ENCODE measurements at regions not wholly inside any gene's neighbourhood (a gene's known extent, or its start where the extent isn't known, plus 50 kb on each side); places are given as distances from the start of the nearest gene placed in this dataset.
"Not testable (repeated sequence)": the region's sequence is repeated elsewhere in the genome, so short reads cannot be mapped to it uniquely, and the experiment has no call there.

DNA sequence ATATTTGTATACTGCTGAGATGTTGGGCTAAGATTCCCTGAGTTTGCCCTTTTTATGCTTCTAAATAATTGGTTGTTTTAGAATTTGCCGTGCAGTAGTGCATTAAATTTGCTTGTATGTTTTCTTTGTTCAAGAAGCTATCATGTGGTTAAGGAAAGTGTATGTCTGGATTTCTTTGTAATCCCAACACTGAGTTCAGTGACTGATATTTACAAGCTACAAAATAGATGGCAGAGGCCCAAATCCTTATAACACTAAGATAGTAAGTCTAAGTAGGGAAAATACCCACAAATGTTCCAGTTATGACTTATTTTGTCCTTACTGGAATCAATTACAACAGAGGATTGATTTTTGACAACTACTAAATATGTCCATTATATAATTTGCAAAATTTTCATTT, 435.0 kb upstream of the KLF12 start:
- DNase-seq = no peak

DNA sequence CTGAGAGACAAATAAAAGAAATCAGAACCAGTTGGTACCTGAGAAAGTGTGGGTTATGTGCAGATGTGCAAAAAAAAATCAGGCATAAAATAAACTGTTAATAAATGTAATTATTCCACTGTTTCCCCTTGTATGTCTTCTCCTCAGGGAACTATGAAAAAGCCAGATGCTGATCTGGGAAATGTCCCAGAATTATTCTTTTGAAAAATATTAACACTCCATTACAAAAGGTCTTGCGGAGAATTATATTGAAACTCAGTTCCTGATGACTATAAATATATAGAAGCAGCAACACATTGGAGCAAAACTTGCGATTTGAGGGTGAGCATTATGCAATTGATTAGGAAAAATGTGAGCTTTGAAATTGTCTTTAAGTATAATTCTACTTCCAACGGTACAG, 433.3 kb upstream of the KLF12 start:
- DNase-seq = no peak

DNA sequence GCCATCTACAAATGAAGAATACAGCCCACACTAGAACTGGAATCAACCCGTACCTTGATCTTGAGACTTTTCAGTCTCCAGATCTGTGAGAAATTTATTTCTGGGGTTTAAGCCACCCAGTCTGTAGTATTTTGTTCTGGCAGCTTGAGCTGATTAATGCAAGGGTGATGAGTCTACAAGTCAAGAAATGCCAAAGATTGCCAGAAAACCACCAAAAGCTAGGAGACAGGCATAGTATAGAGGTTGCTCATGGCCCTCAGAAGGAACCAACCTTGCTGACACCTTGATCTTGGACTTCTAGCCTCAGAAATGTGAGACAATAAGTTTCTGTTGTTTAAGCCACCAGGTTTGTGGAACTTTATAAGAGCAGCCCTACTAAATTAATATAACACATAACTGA, 428.2 kb upstream of the KLF12 start:
- no peak for DNase-seq

DNA sequence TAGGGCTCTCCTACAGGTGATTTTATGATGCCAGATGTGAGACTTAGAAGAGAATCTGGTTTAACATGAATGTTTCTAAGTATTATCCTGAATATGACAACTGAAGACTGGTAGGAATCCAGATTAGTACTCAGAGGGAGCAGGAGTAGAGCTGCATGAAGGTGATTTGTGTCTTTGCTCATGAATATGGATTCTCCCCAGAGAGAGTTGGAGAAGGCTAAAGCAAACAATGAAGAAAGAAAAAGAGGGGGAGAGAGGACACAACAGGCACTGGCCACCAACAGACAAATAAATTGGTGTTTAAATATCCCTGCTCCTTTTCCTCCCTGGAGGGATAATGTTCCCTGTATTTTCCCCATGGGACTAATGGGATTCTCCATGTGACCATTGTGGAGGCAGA, 427.0 kb upstream of the KLF12 start:
- no peak for DNase-seq

DNA sequence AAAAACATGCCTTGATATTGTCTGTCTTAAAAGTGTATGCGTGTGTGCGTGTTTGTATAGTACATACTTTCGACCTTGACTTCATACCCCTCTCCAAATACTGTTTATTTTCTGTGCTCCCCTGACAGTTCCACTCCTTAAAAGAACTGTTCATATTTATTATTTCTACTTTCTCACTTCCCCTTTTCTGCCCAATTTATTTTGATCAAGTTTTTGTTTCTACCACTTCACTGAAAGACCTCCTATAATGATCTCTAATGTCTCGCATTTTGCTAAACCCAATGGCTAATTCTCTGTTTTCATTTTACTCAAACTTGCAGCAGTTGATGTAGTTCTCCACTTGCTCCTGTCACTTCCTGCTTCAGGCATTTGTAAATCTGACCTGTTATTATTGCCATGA, 426.1 kb upstream of the KLF12 start:
- DNase-seq = no peak

DNA sequence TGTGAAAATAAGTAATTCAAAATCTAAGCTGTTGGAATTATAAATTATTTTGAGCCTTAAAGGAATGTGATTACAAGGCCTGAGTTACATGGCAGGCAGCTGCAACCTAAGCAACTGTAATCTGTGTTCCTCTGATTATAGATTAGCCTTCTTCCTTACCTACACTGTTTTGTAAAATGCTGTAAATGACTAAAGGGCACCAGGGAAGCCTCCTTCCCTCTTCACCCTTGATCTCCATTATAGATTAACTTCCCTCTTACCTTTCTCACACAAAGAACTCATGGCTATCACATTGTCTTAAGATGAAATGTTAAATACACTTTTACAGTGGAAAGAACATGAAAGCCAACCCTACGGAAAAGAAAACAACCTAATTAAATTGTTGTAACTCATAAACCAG, 423.7 kb upstream of the KLF12 start:
- DNase-seq = no peak

DNA sequence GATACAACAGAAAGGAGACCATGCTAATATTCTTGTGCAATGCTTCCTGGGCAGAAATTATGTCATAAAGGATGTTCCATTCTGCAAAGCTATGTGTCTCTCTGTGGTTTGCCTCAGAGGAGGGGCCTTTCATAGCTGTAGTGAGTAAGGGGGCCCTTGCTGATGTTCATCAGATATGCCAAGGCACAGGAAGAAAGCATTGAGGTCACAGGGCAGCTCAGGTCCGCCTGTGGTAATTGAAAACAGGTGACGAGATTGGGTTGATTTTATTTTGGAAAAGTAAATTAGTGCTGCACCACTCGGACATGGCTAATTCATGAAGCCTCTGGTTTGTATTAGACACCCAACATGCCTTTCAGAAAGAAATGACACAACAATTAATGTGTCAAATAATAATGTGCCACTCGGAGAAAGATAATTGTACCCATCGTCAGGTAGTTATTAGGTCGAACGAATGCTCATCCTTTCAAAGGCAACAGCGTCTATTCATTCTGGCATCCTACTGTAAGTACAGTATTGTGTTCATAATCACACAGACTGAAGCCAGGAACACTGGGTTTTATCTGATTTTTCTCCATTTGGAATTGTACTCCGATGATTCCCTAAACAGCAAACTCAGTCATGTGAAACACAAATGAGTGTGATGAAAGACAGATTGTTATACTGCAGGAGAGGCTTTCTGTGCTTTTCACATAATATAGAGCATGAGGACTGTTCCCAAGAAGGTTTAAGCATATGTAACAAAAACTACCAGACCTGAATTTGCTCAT, 421.6 kb upstream of the KLF12 start:
- no peak for DNase-seq

DNA sequence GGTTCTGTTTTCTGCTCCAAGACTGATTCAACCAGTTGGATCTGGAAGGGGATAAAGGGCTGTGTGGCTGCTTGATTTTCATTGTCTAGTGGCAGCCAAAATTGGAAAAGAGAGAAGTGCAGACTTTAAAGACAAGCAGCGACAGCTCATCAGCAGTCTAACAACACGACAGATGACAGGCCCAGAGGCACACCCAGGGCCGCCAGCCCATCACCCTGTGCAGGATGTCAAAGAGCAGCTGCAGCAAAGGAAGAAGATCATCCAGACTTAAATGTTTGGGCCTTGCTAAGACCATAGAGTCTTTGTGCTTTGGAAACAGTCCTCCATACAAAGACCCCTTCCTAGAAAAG, 421.0 kb upstream of the KLF12 start:
- DNase-seq = no peak

DNA sequence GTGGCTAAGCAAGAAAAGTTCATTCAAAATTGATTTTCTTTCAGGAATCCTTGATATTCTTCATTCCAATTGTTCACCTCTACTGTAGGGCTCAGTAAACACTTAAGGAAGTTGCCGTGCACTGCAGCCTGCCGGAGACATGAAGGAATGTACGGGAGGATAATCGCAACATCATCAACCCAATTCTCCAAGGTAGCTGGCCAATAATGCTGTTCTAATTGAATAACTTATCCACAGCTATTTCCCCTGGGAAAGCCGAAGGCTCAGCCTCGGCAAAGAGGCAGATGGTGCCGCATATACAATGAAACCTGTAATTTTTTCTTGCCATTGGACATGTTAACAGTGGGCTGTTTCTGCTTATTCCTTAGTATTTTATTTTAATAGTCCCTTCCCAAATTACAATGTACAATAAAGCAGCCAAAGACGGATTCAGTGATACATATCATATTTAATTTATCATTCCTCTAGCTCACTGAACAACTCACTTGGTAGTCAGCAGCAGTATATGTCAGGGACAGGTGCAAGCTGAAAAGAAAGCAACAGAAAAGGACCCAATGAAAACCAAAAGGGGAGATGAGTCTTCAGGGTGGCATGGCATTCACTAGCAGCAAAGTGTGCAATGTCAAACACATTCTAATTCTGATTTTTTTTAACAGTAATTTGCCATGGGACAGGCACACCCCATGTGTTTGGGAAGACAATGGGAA, 420.5 kb upstream of the KLF12 start:
- DNase-seq = no peak

DNA sequence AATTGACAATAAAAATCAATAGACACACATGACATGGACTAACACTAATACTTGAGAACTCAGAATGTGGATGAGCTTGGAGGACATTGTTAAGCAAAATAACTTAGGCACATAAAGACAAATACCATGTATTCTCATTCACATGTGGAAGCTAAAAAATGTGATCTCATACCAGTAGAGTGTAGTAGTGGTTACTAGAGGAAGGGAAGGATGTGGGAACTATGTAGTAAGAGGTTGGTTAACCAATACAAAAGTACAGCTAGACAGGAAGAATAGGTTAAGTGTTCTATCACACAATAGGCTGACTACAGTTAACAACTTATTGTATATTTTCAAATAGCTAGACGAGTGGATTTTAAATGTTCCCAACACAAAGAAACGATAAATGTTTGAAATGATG, 415.8 kb upstream of the KLF12 start:
- no peak for DNase-seq

DNA sequence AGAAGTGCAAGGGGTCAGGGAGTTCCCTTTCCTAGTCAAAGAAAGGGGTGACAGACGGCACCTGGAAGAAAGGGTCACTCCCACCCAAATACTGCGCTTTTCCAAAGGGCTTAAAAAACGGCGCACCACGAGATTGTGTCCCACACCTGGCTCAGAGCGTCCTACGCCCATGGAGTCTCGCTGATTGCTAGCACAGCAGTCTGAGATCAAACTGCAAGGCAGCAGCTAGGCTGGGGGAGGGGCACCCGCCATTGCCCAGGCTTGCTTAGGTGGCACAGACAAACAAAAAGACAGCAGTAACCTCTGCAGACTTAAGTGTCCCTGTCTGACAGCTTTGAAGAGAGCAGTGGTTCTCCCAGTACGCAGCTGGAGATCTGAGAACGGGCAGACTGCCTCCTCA, 402.4 kb upstream of the KLF12 start:
- DNase-seq = not testable (repeated sequence)

DNA sequence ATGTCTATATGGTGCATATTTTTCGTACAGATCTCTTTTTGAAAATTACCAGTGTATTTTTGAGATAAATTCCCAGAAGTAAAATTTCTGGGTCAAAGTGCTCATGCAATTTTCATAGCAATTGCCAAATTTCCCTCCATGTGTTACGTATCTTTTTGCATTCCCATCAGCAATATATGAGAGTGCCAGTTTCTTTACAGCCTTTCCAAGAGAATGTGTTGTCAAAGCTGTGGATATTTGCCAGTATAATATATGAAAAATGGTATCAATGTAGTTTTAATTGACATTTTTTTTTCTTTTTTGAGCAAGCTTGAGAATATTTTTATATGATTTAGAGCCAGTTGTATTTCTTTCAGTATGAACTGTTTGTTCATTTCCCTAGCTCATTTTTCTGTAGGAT, 399.0 kb upstream of the KLF12 start:
- DNase-seq = no peak

DNA sequence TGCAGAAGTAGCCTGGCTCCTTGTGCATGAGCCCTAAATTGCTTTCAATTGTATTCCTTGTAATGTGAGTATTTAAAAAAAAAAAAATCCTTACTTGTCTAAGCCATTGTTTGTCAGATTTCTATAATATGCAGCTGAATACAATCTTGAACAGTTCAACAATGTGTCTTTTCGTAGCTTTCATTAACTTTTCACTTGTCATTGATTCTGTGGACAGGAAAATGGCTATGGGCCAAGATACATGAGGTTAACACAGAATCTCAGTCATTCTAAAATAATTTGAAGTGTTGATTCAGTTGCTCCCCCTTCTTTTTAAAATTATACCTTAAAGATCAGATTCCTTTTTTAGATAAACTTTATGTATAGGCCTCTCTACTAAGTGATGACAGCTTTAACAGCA, 395.8 kb upstream of the KLF12 start:
- no peak for DNase-seq

DNA sequence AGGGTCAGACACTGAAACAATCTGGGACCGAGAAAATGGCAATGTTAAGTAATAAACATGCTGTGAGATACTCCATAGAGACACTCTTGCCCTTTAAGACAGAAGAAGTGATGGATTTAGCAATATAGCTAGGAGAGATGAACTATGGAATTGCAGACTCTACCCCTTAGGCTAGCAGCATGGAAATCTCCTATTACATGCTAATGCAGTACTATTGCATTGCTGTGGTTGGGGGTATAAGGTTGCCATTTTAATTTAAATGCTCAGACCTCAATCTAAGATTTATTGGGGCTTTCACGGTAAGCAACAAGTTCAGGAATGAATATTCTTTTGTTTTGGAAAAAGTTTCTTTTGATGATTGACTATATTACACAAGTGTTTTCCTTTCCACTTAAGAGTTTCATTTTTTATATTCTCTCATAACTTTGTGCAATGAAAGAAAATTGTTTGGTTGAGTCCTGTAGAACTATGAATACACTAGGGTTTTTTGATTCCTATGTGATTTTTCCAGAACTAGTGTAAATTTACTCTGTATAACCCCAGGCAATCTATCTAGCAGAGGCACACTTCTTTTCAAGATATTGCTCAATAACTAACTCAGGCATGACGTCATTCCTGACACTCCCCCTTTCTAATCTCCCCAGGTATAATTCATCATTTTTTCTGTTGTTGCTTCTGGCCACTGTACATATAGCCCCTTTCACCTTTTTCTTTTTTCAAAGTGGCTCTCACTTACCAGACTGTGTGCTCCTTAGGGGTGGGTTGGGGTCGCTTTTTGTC, 394.7 kb upstream of the KLF12 start:
- no peak for DNase-seq

DNA sequence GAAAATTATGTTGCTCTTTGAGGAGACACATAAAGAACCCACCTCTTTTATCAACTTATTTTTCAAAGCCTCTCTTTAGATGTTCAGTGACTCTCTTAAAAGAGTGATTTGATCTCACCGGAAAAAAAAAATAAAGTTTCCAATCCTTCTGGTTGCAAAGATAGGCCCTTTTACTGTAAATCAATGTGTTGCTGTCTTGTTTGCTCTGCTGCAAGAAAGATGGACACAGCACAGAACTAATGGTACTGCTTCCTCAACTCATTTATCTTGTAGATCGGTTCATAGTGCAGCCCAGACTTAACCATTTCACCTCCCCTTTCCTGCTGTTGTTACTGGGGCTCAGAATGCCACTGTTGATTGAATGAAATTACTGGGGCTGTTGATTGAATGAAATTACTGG, 388.9 kb upstream of the KLF12 start:
- DNase-seq = no peak

DNA sequence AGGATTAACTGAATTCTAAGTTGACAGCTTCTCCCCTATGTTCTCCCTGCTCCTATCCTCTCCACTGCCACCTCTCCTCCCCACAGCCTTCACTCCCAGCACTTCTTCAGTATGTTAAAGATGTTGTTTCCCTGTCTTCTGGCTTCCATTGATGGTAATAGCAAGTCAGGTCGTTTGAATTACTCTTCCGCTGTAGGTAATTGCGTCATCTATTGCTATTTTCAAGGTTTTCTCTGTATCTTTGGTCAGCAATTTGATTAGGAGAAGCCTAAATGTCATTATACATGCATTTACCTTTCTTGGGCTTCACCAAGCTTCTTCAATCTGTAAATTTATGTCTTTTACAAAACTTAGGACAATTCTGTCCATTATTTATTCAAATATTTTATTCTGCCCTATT, 377.3 kb upstream of the KLF12 start:
- DNase-seq = no peak

DNA sequence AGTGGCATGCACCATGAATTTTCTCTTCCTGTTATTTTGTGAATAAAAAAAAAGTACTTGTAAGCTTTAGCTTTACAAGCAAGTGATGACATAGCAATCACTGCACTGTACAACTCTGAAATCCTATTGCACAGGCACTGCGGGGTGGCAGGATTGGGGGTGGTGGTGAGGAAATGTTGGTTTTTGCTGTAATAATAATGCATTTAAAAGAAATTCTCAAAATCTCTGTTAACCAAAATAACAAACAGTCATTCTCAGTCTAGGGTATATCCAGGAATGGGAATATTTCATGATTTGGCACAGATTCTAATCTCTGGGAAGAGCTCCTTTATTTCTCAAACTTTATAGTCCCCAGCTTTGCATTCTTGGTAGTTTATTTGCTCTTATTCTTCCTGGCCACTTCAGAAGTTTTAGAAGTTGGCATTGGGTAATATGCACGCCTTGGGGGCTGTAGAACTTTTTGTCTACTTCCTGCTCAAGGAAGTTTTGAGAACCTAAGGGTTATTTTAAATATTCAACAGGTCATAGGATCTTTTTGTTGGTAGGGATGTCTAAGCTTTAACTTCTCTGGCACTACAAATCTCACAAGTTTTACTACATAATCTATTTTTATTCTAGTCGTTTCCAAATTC, 353.0 kb upstream of the KLF12 start:
- no peak for DNase-seq

DNA sequence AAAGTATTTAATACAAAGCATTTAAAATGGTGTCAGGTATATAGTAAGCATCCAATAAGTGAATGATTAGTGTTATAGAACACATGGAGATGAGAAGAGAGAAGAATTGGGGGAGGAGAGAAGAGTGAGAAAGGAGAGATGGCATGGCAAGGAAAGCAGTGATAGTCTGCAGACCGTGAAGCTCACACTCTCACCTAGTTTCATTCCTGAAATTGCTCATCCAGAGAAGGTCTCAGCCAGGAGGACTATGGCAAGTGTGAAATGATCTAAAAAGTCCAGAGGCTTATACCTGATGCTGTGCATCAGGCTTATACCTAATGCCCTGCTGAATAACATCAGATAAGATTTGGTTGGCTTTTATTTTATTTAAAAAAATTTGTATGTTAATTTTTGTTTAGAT, 351.6 kb upstream of the KLF12 start:
- DNase-seq = no peak

DNA sequence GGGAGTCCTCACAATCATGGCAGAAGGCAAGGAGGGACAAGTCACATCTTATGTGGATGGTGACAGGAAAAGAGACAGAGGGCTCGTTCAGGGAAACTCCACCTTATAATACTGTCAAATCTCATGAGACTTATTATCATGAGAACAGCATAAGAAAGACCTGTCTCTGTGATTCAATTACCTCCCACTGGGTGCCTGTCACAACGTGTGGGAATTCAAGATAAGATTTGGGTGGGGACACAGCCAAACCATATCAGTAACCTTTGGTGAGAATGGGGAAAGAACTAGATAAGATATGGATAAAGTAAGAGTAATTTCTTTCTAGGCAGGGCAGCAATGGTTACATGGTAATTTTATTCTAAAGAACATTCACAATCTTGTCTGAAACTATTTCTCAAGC, 344.9 kb upstream of the KLF12 start:
- DNase-seq = no peak

DNA sequence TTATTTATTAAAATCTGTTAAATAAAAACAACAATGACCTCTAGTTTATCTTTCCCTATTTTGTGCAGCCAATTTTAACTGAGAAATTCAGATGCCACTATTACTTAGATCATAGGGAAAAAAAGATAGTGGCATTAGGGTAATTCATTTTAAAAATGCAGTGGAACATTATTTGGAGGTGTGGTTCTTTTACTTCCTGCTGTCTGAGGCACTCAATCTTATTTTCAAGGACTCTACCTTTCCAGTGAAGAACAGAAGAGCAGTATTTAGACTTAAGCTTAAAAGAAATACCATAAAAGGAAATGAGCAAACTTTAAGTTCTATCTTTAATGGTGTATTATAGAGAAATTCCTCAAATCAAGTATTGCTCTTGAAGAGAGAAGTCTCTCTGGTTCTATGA, 342.6 kb upstream of the KLF12 start:
- no peak for DNase-seq

DNA sequence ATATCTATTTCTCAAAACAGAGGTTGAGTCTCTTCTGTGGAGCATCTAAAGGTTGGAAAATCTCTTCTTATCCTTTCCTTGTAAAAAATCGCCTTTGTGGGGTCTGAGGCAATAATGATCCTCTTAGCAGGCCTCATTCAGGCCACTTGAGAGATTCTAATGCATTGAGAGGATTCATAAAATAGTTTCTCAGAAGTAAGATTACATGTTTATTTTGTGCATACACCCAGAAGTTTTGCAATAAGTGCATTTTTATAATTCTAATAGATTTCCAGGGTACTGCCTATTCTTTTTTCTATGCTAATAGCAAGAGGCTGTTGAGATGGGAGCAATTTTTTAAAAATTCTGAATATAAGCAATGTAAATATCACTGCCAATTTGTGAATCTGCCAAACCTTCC, 342.2 kb upstream of the KLF12 start:
- no peak for DNase-seq

DNA sequence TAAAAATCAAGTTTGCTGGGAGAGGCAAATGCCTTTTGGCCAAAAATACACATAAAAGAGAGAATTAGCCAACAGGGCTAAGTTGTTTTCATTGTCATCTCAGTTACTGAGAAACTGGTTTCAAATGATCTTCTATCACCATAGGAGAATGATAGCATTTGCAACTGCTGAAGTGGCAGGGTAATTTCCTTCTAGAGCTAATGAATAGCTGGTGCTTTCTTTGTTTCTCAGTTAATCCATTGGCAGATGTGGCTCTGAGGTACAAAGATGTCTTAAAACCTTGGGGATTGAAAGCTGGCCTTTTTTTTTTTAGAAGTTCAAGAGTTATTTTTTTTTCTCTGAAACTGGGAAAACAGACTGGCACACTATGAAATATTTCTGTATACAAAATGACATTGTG, 332.7 kb upstream of the KLF12 start:
- DNase-seq = no peak

DNA sequence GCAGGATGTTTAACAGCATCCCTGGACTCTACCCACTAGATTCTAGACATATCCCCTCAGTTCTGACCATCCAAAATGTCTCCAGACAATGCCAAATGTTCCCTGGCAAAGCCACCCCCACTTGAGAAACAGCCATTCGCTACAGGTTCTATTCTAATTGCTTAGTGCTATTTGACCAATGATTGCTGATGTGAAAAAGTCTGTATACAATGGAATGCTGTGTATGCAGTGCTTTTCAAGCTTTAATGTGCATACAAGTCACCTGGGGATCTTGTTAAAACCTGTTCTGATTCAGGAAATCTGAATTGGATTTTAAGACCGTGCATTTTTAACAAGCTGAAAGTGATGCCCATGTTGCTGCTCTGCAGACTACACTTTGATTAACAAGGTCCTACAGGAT, 331.8 kb upstream of the KLF12 start:
- no peak for DNase-seq
